GM18909 (cell line): ENCODE measurements at regions not wholly inside any gene's neighbourhood (a gene's known extent, or its start where the extent isn't known, plus 50 kb on each side); places are given as distances from the start of the nearest gene placed in this dataset.

Source experiments
- ATAC-seq: cut with Tn5 transposase; IDR thresholded peaks from one replicate; pipeline ENCODE4 v1.9.1; 2021; ENCODE audit warnings: mild to moderate bottlenecking; ENCODE audit not compliant: unreplicated experiment, poor library complexity

- no peak for ATAC-seq
Measured at GRCh38 chr1:93815366-93816110, 63.5 kb downstream of the DNTTIP2 start.

- ATAC-seq, result no peak
Measured at GRCh38 chr1:93814795-93815340, 64.1 kb downstream of the DNTTIP2 start.

- peak; percentile 73 for ATAC-seq
Measured at GRCh38 chr1:93814059-93814794, 64.8 kb downstream of the DNTTIP2 start.

GRCh38 chr1:93813076-93813475 is 65.9 kb downstream of the DNTTIP2 start:
- no peak for ATAC-seq

GRCh38 chr1:93811326-93812065 is 67.5 kb downstream of the DNTTIP2 start:
- ATAC-seq, result no peak

GRCh38 chr1:93810316-93810715 is 68.7 kb downstream of the DNTTIP2 start:
- ATAC-seq, result no peak

- ATAC-seq, result no peak
Measured at GRCh38 chr1:93808871-93809270, 70.1 kb downstream of the DNTTIP2 start.

- no peak for ATAC-seq
Measured at GRCh38 chr1:93807311-93807930, 71.6 kb downstream of the DNTTIP2 start.

GRCh38 chr1:93805027-93805610 is 73.9 kb downstream of the DNTTIP2 start:
- no peak for ATAC-seq

GRCh38 chr1:93804412-93804811 is 74.6 kb downstream of the DNTTIP2 start:
- no peak for ATAC-seq

GRCh38 chr1:93801471-93801870 is 77.5 kb downstream of the DNTTIP2 start:
- ATAC-seq, result no peak

GRCh38 chr1:93800856-93801255 is 78.2 kb downstream of the DNTTIP2 start:
- ATAC-seq, result no peak

- ATAC-seq, result no peak
Measured at GRCh38 chr1:93798291-93798690, 80.7 kb downstream of the DNTTIP2 start.

GRCh38 chr1:93784538-93784937 is 94.5 kb downstream of the DNTTIP2 start:
- no peak for ATAC-seq

- ATAC-seq, result no peak
Measured at GRCh38 chr1:93783876-93784275, 95.1 kb downstream of the DNTTIP2 start.

- no peak for ATAC-seq
Measured at GRCh38 chr1:93779540-93780165, 98.0 kb upstream of the BCAR3 start.

- ATAC-seq, result no peak
Measured at GRCh38 chr1:93778457-93778856, 96.8 kb upstream of the BCAR3 start.

- ATAC-seq, result no peak
Measured at GRCh38 chr1:93777255-93777654, 95.6 kb upstream of the BCAR3 start.

GRCh38 chr1:93776728-93777127 is 95.1 kb upstream of the BCAR3 start:
- ATAC-seq, result no peak

GRCh38 chr1:93775224-93775623 is 93.6 kb upstream of the BCAR3 start:
- ATAC-seq, result no peak
